Activated naive CD4-positive, alpha-beta T cell treated with anti-CD3 and anti-CD28 coated beads for 36 hours (primary cell): ENCODE measurements at regions not wholly inside any gene's neighbourhood (a gene's known extent, or its start where the extent isn't known, plus 50 kb on each side); places are given as distances from the start of the nearest gene placed in this dataset.
A peak's percentile ranks its signal among the peaks of the same experiment; 100 is the strongest.

Source experiments
- CTCF ChIA-PET: fragments of 350-600 bp; sonication (Branson Sonifier 250); formaldehyde crosslinking; loops from one replicate; lab custom pipeline; 2021; ENCODE audit warnings: antibody characterized with exemption; lab: Charles Lee
- DNase-seq: peaks from one replicate; pipeline ENCODE4 v3.0.0-alpha.2; 2020
- H3K27ac Mint-ChIP-seq: one replicate; pipeline ENCODE4 v1.8.0; 2021; ENCODE audit warnings: mild to moderate bottlenecking, mixed read lengths
- H3K27me3 Mint-ChIP-seq: one replicate; pipeline ENCODE4 v1.8.0; 2021; ENCODE audit warnings: low read depth, mixed read lengths
- H3K36me3 Mint-ChIP-seq: one replicate; pipeline ENCODE4 v1.8.0; 2021; ENCODE audit warnings: low read depth, mixed read lengths
- H3K4me1 Mint-ChIP-seq: one replicate; pipeline ENCODE4 v1.8.0; 2021; ENCODE audit warnings: low read depth, mixed read lengths
- H3K4me3 Mint-ChIP-seq: one replicate; pipeline ENCODE4 v1.8.0; 2021; ENCODE audit warnings: mild to moderate bottlenecking, moderate library complexity, mixed read lengths
- H3K9me3 Mint-ChIP-seq: one replicate; pipeline ENCODE4 v1.8.0; 2021; ENCODE audit warnings: mixed read lengths
- intact Hi-C: fragments of 100-400 bp; cut with micrococcal nuclease; formaldehyde crosslinking; loops from one replicate; pipeline ENCODE4 v1.15.1; 2023

DNA sequence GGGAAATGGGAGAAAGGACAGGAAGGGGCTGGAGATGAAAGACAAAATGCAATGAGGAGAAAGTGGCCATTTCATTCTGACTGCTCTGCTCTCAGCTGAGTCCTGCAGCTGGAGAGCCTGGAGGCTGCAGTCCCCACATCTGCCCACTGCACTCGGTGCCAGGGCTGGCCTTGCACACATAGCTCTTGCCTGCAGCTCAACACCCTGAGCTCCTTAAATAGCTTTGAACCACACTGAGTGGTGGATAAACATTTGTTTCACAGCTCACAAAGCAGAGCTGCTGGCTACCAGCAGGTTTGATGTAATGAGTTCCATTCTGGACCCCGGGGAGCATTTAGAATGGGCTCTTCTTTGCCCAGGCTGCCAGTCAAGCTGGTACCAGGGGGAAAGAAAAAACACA lies 426.1 kb upstream of the CADM1 start:
- intact Hi-C loops, result no loop called here
- H3K27ac Mint-ChIP-seq, result no peak overlapping the region
- H3K4me3 Mint-ChIP-seq, result no peak overlapping the region
- H3K9me3 Mint-ChIP-seq, result peaks cover 4% of the 10 kb centered on the region
- CTCF ChIA-PET, result interaction anchor here (0.7 kb wide), 1 partner anchor 109 kb away, joined by 4 read pairs; no protein-coding TSS in a partner anchor
- peaks cover 16% of the 10 kb centered on the region for H3K27me3 Mint-ChIP-seq
- no peaks in the 10 kb centered on the region for H3K36me3 Mint-ChIP-seq
- peaks cover 4% of the 10 kb centered on the region for H3K4me1 Mint-ChIP-seq
- no peak for DNase-seq

DNA sequence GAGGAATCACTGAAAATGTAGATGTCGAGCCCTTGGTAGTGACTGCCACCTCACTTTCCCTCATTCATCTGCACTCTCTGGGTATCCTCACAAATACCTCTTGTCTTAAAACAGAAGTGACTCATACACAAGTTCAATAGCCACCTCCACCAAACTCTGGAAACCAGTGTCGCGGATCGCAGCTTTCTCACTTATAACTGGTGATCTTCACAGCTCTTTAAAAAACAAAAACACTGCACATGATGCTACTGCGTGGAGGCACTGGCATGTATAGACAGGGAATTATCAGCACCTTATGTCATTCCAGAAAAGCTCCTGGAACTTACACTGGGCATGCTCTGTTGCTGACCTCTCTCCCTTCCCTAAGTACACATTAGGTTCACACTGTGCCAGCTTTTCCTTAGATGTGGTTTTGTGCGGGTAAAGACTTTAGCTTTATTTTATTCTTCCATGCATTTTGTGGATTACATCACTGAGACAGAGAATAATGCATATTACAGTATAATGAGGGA lies 425.5 kb upstream of the CADM1 start:
- H3K4me1 Mint-ChIP-seq, result peaks cover 8% of the 10 kb centered on the region
- intact Hi-C loops, result loop anchor here (5.0 kb wide), 1 partner anchor 427 kb away; the partner anchor contains the start of gene CADM1
- DNase-seq, result no peak
- peaks cover 16% of the 10 kb centered on the region for H3K27me3 Mint-ChIP-seq
- no peak overlapping the region for H3K4me3 Mint-ChIP-seq
- peaks cover 7% of the 10 kb centered on the region for H3K9me3 Mint-ChIP-seq
- H3K36me3 Mint-ChIP-seq, result no peaks in the 10 kb centered on the region
- H3K27ac Mint-ChIP-seq, result no peak overlapping the region
- CTCF ChIA-PET, result interaction anchor here (0.7 kb wide), 1 partner anchor 108 kb away, joined by 4 read pairs; no protein-coding TSS in a partner anchor

DNA sequence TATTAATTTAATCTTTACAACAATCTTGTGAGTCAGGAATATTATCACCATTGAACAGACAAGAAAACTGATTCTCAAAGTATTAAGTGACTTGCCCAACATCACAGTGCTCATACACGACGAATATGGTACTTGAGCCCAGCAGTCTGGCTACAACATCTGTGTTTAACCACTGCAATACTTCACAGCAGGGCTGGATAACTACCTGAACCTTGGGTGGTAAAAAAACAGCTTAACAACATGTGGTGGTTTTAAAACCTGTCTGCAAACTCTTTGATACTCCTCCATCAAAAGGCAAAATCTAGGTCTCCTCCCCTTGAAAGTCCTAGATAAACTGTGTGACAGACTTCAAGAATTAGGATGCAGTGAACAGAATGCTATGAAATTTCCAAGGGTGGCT lies 424.6 kb upstream of the CADM1 start:
- CTCF ChIA-PET, result no interaction called here
- intact Hi-C loops, result loop anchor here (5.0 kb wide), 1 partner anchor 427 kb away; the partner anchor contains the start of gene CADM1
- Mint-ChIP-seq H3K27me3 (peaks cover 16% of the 10 kb centered on the region), H3K36me3 (no peaks in the 10 kb centered on the region), H3K4me1 (peaks cover 9% of the 10 kb centered on the region), H3K27ac (no peak overlapping the region), H3K9me3 (peaks cover 8% of the 10 kb centered on the region), H3K4me3 (no peak overlapping the region)
- no peak for DNase-seq

DNA sequence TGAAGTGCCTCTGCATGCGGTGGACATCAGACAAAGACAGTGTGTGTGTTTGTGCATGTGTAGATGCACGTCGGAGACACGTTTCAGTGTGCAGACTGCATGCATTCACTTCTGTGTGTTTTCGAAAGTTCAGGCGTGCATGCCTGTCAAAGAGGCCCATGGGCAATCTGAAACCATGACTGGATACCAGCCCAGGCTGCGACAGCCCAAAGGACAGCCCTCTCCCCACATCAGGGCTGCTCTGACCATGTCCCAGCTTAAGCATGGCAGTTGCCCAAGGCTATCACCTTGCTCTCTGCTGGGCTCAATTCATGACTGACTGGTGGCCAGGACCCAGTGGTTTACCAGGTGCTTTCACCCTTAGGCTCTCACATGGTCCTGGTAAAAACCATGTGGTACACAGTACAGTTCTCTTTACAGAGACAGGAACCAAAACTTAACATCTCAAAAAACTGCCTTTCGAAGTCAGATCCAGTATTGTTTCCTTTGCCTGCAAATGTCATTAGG lies 423.7 kb upstream of the CADM1 start:
- H3K36me3 Mint-ChIP-seq, result no peaks in the 10 kb centered on the region
- H3K4me3 Mint-ChIP-seq, result no peak overlapping the region
- DNase-seq, result no peak
- CTCF ChIA-PET, result no interaction called here
- intact Hi-C loops, result loop anchor here (5.0 kb wide), 1 partner anchor 426 kb away; the partner anchor contains the start of gene CADM1
- H3K9me3 Mint-ChIP-seq, result peaks cover 8% of the 10 kb centered on the region
- H3K27ac Mint-ChIP-seq, result no peak overlapping the region
- peaks cover 9% of the 10 kb centered on the region for H3K4me1 Mint-ChIP-seq
- H3K27me3 Mint-ChIP-seq, result peaks cover 16% of the 10 kb centered on the region

DNA sequence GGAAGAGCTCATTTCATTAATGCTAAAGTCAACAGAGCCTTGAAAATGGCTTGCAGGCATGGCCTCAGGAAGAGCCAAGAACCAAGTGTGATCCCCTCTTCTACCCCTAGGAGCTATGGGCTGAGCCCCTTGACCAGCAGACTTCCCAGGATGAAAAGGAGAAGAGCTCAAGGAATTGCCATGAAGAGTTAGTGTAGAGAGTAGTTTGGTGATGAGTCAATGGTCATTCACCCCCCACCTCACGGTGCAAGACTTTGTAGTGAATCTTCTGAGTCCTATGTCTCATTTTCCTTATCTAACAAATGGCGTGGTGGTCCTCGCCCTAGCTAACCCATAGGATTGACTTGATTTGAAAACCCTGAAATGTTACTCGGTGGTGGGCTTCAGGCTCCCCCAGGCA lies 422.4 kb upstream of the CADM1 start:
- H3K27ac Mint-ChIP-seq, result no peak overlapping the region
- no peak for DNase-seq
- H3K9me3 Mint-ChIP-seq, result peaks cover 8% of the 10 kb centered on the region
- peaks cover 20% of the 10 kb centered on the region for H3K27me3 Mint-ChIP-seq
- intact Hi-C loops, result loop anchor here (5.0 kb wide), 1 partner anchor 424 kb away; the partner anchor contains the start of gene CADM1
- H3K4me3 Mint-ChIP-seq, result no peak overlapping the region
- peaks cover 9% of the 10 kb centered on the region for H3K4me1 Mint-ChIP-seq
- no peaks in the 10 kb centered on the region for H3K36me3 Mint-ChIP-seq
- CTCF ChIA-PET, result no interaction called here

DNA sequence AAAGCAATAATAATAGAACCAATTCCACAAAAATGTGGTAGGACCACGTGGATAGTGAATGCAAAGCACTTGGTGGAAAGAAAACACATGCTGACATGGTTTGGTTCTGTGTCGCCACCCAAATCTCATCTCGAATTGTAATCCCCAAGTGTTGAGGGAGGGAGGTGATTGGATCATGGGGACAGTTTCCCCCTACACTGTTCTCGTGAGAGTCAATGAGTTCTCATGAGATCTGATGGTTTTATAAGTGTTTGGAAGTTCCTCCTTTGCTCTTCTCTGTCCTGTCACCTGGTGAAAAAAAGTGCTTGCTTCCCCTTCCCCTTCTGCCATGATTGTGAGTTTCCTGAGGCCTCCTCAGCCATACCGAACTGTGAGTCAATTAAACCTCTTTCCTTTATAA lies 421.9 kb upstream of the CADM1 start:
- Mint-ChIP-seq H3K4me1 (peaks cover 9% of the 10 kb centered on the region), H3K36me3 (no peaks in the 10 kb centered on the region), H3K27me3 (peaks cover 18% of the 10 kb centered on the region), H3K9me3 (peaks cover 8% of the 10 kb centered on the region), H3K27ac (no peak overlapping the region), H3K4me3 (no peak overlapping the region)
- DNase-seq, result no peak
- CTCF ChIA-PET, result interaction anchor here (0.6 kb wide), 1 partner anchor 28 kb away, joined by 3 read pairs; no protein-coding TSS in a partner anchor
- intact Hi-C loops, result loop anchor here (5.0 kb wide), 1 partner anchor 424 kb away; the partner anchor contains the start of gene CADM1

DNA sequence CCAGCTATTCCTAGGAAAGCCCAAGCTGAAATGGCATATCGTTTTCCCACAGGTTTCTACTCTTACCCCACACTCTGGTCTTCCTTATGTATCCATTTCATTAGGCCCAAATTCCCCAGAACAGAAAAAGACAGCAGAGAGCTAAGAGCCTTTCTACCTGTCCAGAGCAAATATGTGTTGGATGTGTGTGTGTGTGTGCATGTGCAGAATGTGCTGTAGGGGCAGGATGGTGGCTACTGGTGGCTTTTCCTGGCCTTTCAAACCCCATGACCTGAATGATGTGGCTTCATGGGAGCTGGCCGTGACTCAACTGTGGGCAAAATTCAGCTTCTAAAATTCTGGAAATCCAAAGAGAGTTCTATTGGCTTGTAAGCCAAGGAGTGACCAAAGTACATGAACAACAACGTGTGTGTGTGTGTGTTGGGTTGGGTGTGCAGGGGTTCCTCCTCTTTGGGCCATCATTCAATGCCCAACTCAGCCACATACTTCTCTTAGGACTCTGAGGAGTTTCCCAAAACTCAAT lies 421.4 kb upstream of the CADM1 start:
- Mint-ChIP-seq H3K9me3 (peaks cover 8% of the 10 kb centered on the region), H3K4me3 (no peak overlapping the region), H3K4me1 (peaks cover 9% of the 10 kb centered on the region), H3K27me3 (peaks cover 18% of the 10 kb centered on the region), H3K27ac (no peak overlapping the region), H3K36me3 (no peaks in the 10 kb centered on the region)
- DNase-seq, result no peak
- intact Hi-C loops, result loop anchor here (5.0 kb wide), 1 partner anchor 423 kb away; the partner anchor contains the start of gene CADM1
- CTCF ChIA-PET, result interaction anchor here (0.6 kb wide), 1 partner anchor 27 kb away, joined by 3 read pairs; no protein-coding TSS in a partner anchor

DNA sequence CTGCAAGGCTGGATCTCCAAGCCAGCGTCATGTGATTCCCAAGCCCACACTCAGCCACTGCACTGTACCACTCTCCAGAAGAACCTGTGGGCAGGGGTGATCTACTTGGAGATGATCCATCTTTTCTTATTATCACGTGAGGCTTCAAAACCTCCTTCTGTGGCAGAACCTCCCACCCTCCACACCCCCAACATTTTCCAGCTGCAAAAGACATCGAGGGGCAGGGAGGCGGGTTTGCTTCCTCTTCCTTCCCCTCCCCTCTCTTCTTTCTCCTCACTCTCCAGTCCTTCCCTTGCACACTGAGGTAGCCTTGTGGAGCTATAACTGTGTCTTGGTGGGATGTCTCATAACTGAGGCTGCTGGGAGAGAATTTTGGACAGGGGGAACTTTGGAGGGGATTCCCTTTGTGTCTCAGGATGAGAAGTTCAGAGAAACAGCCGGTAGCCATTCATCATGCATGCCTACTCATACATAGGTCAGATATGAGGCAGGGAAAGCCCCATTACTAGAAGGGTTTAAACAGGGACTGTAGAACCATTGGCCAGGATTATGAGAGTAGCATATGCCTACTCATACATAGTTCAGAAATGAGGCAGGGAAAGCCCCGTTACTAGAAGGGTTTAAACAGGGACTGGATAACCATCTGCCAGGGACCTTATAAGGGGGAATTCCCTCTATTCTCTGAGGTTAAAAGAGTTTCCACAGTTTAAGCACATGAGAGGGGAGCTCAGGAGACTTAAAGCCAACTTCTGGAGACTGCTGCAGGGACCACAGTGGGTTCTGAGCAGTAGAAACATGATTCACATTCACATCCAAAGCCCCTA lies 420.7 kb upstream of the CADM1 start:
- intact Hi-C loops, result loop anchor here (5.0 kb wide), 1 partner anchor 423 kb away; the partner anchor contains the start of gene CADM1
- no peak overlapping the region for H3K4me3 Mint-ChIP-seq
- peaks cover 18% of the 10 kb centered on the region for H3K27me3 Mint-ChIP-seq
- peaks cover 8% of the 10 kb centered on the region for H3K9me3 Mint-ChIP-seq
- CTCF ChIA-PET, result no interaction called here
- peaks cover 12% of the 10 kb centered on the region for H3K4me1 Mint-ChIP-seq
- no peaks in the 10 kb centered on the region for H3K36me3 Mint-ChIP-seq
- DNase-seq, result peak; percentile 61
- H3K27ac Mint-ChIP-seq, result no peak overlapping the region

DNA sequence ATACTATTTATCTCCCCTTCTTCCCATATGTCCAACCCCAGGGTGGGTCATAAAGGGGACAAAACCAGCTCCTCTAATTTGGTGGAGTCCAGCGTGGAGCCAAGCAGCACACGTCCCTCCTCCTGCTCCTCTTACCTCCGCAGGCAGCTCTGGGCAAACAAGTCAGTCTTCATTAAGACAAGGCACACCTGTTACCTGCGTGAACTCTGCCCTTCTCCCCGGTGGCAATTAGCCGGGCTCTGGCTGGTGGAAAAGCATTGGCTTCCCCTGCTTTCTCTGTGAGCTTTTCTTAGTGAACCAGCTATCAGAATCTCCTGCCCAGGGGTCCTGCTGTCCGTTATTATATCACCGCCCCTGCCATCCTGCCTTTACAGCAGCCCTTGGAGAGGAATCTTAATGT lies 418.7 kb upstream of the CADM1 start:
- H3K36me3 Mint-ChIP-seq, result no peaks in the 10 kb centered on the region
- H3K9me3 Mint-ChIP-seq, result peaks cover 8% of the 10 kb centered on the region
- no peak overlapping the region for H3K4me3 Mint-ChIP-seq
- H3K4me1 Mint-ChIP-seq, result peaks cover 17% of the 10 kb centered on the region
- intact Hi-C loops, result no loop called here
- DNase-seq, result no peak
- CTCF ChIA-PET, result no interaction called here
- peaks cover 14% of the 10 kb centered on the region for H3K27me3 Mint-ChIP-seq
- H3K27ac Mint-ChIP-seq, result no peak overlapping the region

DNA sequence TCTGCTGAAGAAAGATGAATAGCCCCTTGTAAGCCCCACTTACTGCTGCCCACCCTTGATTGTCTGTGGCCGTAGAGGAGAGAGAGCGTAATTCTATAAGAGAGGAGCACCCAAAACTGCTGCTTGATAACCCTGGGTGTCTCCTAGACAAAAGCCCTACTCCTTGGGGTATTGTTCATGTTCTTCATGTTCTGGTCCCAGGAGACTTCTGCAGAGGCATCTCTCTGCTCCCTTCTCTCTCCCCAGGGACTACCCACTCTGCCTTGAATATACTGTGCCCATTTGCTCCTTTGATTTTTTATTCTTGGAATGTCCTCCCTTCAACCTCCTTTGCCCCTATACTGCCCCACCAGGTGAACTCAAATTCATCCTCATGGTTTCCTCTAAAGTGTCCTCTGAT lies 417.8 kb upstream of the CADM1 start:
- Mint-ChIP-seq H3K9me3 (peaks cover 8% of the 10 kb centered on the region), H3K36me3 (no peaks in the 10 kb centered on the region), H3K27me3 (peaks cover 11% of the 10 kb centered on the region), H3K4me3 (no peak overlapping the region), H3K4me1 (peaks cover 17% of the 10 kb centered on the region), H3K27ac (no peak overlapping the region)
- CTCF ChIA-PET, result no interaction called here
- DNase-seq, result no peak
- intact Hi-C loops, result no loop called here

DNA sequence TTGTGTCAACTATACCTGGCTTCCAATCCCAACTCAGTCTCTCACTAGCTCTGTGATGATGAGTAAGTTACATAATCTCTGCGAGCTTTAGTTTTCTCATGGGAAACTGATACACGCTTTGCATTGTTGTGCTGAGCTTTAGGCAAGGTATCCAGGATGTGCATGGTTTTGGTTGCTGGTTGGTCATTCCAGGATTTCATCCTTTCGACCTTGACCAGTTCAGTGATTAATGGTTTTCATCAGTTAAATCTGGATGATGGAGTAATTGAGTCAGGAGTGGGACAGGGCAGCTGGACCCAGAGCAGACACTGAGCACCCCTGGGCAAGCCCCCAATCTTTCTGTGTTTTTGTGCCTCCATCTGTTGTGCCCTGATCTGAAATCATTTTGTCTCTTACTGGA lies 417.3 kb upstream of the CADM1 start:
- Mint-ChIP-seq H3K27me3 (peaks cover 11% of the 10 kb centered on the region), H3K4me3 (no peak overlapping the region), H3K36me3 (no peaks in the 10 kb centered on the region), H3K4me1 (peaks cover 17% of the 10 kb centered on the region), H3K27ac (no peak overlapping the region), H3K9me3 (peaks cover 7% of the 10 kb centered on the region)
- no peak for DNase-seq
- intact Hi-C loops, result no loop called here
- CTCF ChIA-PET, result no interaction called here

DNA sequence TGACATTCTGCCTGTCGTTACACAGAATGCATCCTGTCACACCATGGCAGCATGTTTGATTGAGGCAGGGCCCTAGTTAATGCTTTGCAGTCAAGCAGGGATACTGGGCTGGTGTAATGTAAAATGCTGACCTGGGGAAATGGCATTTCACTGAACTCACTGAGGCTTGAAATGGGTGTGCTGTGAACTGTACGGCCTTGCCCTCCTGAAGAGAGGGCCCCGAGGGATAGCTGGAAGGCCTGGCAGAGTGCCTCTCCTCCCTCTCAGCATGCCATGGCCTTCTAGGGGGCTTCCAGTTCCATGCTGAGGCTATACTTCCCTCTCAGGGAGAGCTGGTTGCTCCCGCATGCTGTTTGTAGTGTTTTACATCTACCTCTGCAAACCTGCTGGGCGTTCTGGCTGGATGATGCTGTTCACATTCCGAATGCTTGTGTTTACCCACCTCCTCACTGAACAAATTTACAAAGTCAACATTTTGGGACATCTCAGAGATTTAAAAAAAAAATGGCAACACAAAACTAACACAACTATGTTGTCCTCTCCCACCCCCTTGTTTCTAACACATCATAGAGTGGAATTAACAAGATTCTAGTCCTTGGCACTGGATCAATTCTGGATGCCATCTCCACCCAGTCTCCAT lies 416.7 kb upstream of the CADM1 start:
- intact Hi-C loops, result no loop called here
- peaks cover 17% of the 10 kb centered on the region for H3K4me1 Mint-ChIP-seq
- peaks cover 4% of the 10 kb centered on the region for H3K9me3 Mint-ChIP-seq
- no peak for DNase-seq
- no peak overlapping the region for H3K4me3 Mint-ChIP-seq
- CTCF ChIA-PET, result no interaction called here
- no peak overlapping the region for H3K27ac Mint-ChIP-seq
- H3K27me3 Mint-ChIP-seq, result peaks cover 9% of the 10 kb centered on the region
- H3K36me3 Mint-ChIP-seq, result no peaks in the 10 kb centered on the region
